ENCODE measurements at regions not wholly inside any gene's neighbourhood (a gene's known extent, or its start where the extent isn't known, plus 50 kb on each side); places are given as distances from the start of the nearest gene placed in this dataset.

DNA sequence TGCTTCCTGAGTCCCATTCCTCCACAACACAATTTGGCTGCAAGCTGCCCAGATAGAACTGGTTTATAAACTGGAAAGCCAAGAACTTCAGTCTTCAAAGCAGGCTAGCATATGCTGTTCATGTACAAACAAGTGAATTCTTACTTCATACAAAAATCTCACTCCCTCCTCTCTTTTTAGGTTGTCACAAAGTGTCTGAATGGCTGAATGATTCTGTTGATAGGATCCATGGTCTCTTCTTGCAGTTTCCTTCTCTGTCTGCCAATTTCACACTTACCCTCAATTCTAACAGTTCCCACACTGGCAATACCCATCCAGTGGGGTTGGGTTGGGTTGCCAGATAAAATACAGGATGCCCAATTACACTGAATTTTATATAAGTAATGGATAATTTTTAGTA is 363.5 kb downstream of the DEPDC1B start:
- Histone ChIP-seq H3K9me3 (replicated peaks; ENCODE audit: control insufficient read depth, insufficient read depth, low read length) (no peaks in the 10 kb centered on the region), H3K9me1 (replicated peaks; ENCODE audit: control insufficient read depth, extremely low read depth, insufficient read depth, low read length) (no peaks in the 10 kb centered on the region), H3K4me2 (ENCODE audit: insufficient read depth, low read length) (no peak overlapping the region), H3K36me3 (ENCODE audit: control insufficient read depth in 2 of 2, extremely low read depth in 1 of 2, insufficient read depth in 2 of 2, low read length in 2 of 2) (no peaks in the 10 kb centered on the region), H2AFZ (ENCODE audit: low read depth, low read length) (no peak overlapping the region), H3K79me2 (ENCODE audit: control insufficient read depth, insufficient read depth, low read length) (no peaks in the 10 kb centered on the region), H3K27ac (ENCODE audit: insufficient read depth, low read depth, low read length) (no peak overlapping the region), H3K4me1 (ENCODE audit: control insufficient read depth, extremely low read depth, insufficient read depth, low read length) (no peaks in the 10 kb centered on the region), H3K9ac (replicated peaks; ENCODE audit: extremely low read depth, insufficient read depth, low read length) (no peak overlapping the region), H3K27me3 (ENCODE audit: control insufficient read depth in 2 of 2, insufficient read depth in 2 of 2, low read length in 2 of 2) (no peaks in the 10 kb centered on the region), H3K4me3 (replicated peaks in 1 of 3; ENCODE audit: insufficient read depth in 1 of 3, low read depth in 1 of 3, low read length in 3 of 3) (no peak overlapping the region), H4K20me1 (replicated peaks; ENCODE audit: control insufficient read depth, extremely low read depth, insufficient read depth, low read length) (no peaks in the 10 kb centered on the region)
- ChIA-PET CTCF (no interaction called here), POLR2A (no interaction called here)
- dilution Hi-C loops (cut with MboI; ENCODE audit: extremely low pct_ligation_motif_present, low sequenced_read_pairs) = no loop called here
- TF ChIP-seq, protein P1, sequence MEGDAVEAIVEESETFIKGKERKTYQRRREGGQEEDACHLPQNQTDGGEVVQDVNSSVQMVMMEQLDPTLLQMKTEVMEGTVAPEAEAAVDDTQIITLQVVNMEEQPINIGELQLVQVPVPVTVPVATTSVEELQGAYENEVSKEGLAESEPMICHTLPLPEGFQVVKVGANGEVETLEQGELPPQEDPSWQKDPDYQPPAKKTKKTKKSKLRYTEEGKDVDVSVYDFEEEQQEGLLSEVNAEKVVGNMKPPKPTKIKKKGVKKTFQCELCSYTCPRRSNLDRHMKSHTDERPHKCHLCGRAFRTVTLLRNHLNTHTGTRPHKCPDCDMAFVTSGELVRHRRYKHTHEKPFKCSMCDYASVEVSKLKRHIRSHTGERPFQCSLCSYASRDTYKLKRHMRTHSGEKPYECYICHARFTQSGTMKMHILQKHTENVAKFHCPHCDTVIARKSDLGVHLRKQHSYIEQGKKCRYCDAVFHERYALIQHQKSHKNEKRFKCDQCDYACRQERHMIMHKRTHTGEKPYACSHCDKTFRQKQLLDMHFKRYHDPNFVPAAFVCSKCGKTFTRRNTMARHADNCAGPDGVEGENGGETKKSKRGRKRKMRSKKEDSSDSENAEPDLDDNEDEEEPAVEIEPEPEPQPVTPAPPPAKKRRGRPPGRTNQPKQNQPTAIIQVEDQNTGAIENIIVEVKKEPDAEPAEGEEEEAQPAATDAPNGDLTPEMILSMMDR (IDR thresholded peaks at IDR 0.05; ENCODE audit: extremely low read depth in 1 of 2, insufficient read depth in 1 of 2, low read depth in 1 of 2, low read length in 2 of 2) = no peak
- TF ChIP-seq MYC (IDR thresholded peaks at IDR 0.05; ENCODE audit: low read depth, low read length) (no peak), FOS (IDR thresholded peaks at IDR 0.05; ENCODE audit: borderline replicate concordance, insufficient read depth, low read length) (no peak), GATA2 (IDR thresholded peaks at IDR 0.05; ENCODE audit: insufficient read depth, insufficient read length, low read depth, low read length) (no peak), POLR2A (IDR thresholded peaks at IDR 0.05; ENCODE audit: low read depth, low read length) (no peak), EZH2 (IDR thresholded peaks at IDR 0.05; ENCODE audit: borderline replicate concordance, low read depth, low read length, severe bottlenecking) (no peak), POLR2AphosphoS5 (IDR thresholded peaks at IDR 0.05; ENCODE audit: insufficient read depth, low read depth, low read length) (no peak), JUN (IDR thresholded peaks at IDR 0.05; ENCODE audit: borderline replicate concordance, insufficient read depth, insufficient read length, low read depth) (no peak)
- TF ChIP-seq, protein P2, sequence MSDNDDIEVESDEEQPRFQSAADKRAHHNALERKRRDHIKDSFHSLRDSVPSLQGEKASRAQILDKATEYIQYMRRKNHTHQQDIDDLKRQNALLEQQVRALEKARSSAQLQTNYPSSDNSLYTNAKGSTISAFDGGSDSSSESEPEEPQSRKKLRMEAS (IDR thresholded peaks at IDR 0.05; ENCODE audit: insufficient read depth, insufficient read length) = no peak
- DNase-seq (ENCODE audit: low read depth, low spot score) (no peak), FAIRE-seq (no peak)
- intact Hi-C loops (cut with micrococcal nuclease) = no loop called here
- no TSS peak for BruUV-seq (replicated peaks)

Measured in endothelial cell of umbilical vein (primary cell).